ENCODE measurements at regions not wholly inside any gene's neighbourhood (a gene's known extent, or its start where the extent isn't known, plus 50 kb on each side); places are given as distances from the start of the nearest gene placed in this dataset.

- no peak for DNase-seq (ENCODE audit: low read depth, low spot score)
- Histone ChIP-seq H3K4me2 (ENCODE audit: control insufficient read depth, extremely low read depth, insufficient read depth, low read depth, low read length) (no peak overlapping the region), H3K27ac (ENCODE audit: control insufficient read depth, insufficient read depth, low read length) (no peak overlapping the region), H3K9ac (ENCODE audit: control insufficient read depth, extremely low read depth, insufficient read depth, low read length) (no peak overlapping the region), H3K36me3 (ENCODE audit: control insufficient read depth in 2 of 2, extremely low read depth in 1 of 2, insufficient read depth in 2 of 2, low read length in 2 of 2) (no peaks in the 10 kb centered on the region), H3K4me1 (ENCODE audit: control insufficient read depth, extremely low read depth, insufficient read depth, low read length) (no peaks in the 10 kb centered on the region), H3K4me3 (ENCODE audit: control insufficient read depth in 2 of 3, extremely low read depth in 1 of 3, insufficient read depth in 2 of 3, low read depth in 1 of 3, low read length in 3 of 3) (no peak overlapping the region), H3K9me1 (ENCODE audit: control insufficient read depth, extremely low read depth, insufficient read depth, low read length) (no peaks in the 10 kb centered on the region), H3K27me3 (ENCODE audit: control insufficient read depth, extremely low read depth, insufficient read depth, low read length) (no peaks in the 10 kb centered on the region), H3K9me3 (ENCODE audit: control insufficient read depth, low read depth, low read length) (no peaks in the 10 kb centered on the region), H2AFZ (ENCODE audit: control insufficient read depth, low read length) (no peak overlapping the region), H3K79me2 (ENCODE audit: control insufficient read depth, insufficient read depth, low read length) (no peaks in the 10 kb centered on the region), H4K20me1 (ENCODE audit: control insufficient read depth, extremely low read depth, insufficient read depth, low read length) (no peaks in the 10 kb centered on the region)
- TF ChIP-seq CTCF (optimal IDR thresholded peaks at IDR 0.05 in 1 of 3, IDR thresholded peaks at IDR 0.05 in 1 of 3, conservative IDR thresholded peaks at IDR 0.05 in 1 of 3; ENCODE audit: extremely low read depth in 1 of 3, insufficient read depth in 2 of 3, low read length in 3 of 3) (no peak), EZH2 (IDR thresholded peaks at IDR 0.05; ENCODE audit: low read length) (no peak)
- no peak for FAIRE-seq
- dilution Hi-C loops (cut with MboI; ENCODE audit: extremely low pct_ligation_motif_present, low sequenced_read_pairs), result no loop called here
Measured at GRCh38 chr4:55247521-55247920, 98.5 kb upstream of the SRD5A3 start.

- H2AFZ ChIP-seq (ENCODE audit: control insufficient read depth, low read length), result no peak overlapping the region
- no peak for FAIRE-seq
- no peak overlapping the region for H3K4me2 ChIP-seq (ENCODE audit: control insufficient read depth, extremely low read depth, insufficient read depth, low read depth, low read length)
- TF ChIP-seq EZH2 (IDR thresholded peaks at IDR 0.05; ENCODE audit: low read length) (no peak), CTCF (optimal IDR thresholded peaks at IDR 0.05 in 1 of 3, IDR thresholded peaks at IDR 0.05 in 1 of 3, conservative IDR thresholded peaks at IDR 0.05 in 1 of 3; ENCODE audit: extremely low read depth in 1 of 3, insufficient read depth in 2 of 3, low read length in 3 of 3) (no peak)
- H3K27me3 ChIP-seq (ENCODE audit: control insufficient read depth, extremely low read depth, insufficient read depth, low read length), result no peaks in the 10 kb centered on the region
- H3K4me3 ChIP-seq (ENCODE audit: control insufficient read depth in 2 of 3, extremely low read depth in 1 of 3, insufficient read depth in 2 of 3, low read depth in 1 of 3, low read length in 3 of 3), result no peak overlapping the region
- no peaks in the 10 kb centered on the region for H3K9me1 ChIP-seq (ENCODE audit: control insufficient read depth, extremely low read depth, insufficient read depth, low read length)
- H3K79me2 ChIP-seq (ENCODE audit: control insufficient read depth, insufficient read depth, low read length), result no peaks in the 10 kb centered on the region
- no peaks in the 10 kb centered on the region for H4K20me1 ChIP-seq (ENCODE audit: control insufficient read depth, extremely low read depth, insufficient read depth, low read length)
- no peaks in the 10 kb centered on the region for H3K4me1 ChIP-seq (ENCODE audit: control insufficient read depth, extremely low read depth, insufficient read depth, low read length)
- no peak overlapping the region for H3K9ac ChIP-seq (ENCODE audit: control insufficient read depth, extremely low read depth, insufficient read depth, low read length)
- H3K36me3 ChIP-seq (ENCODE audit: control insufficient read depth in 2 of 2, extremely low read depth in 1 of 2, insufficient read depth in 2 of 2, low read length in 2 of 2), result no peaks in the 10 kb centered on the region
- no peak for DNase-seq (ENCODE audit: low read depth, low spot score)
- H3K27ac ChIP-seq (ENCODE audit: control insufficient read depth, insufficient read depth, low read length), result no peak overlapping the region
- dilution Hi-C loops (cut with MboI; ENCODE audit: extremely low pct_ligation_motif_present, low sequenced_read_pairs), result no loop called here
- no peaks in the 10 kb centered on the region for H3K9me3 ChIP-seq (ENCODE audit: control insufficient read depth, low read depth, low read length)
Measured at GRCh38 chr4:55248756-55249155, 97.3 kb upstream of the SRD5A3 start.

Data from keratinocyte (primary cell).